ENCODE measurements at regions not wholly inside any gene's neighbourhood (a gene's known extent, or its start where the extent isn't known, plus 50 kb on each side); places are given as distances from the start of the nearest gene placed in this dataset.

DNA sequence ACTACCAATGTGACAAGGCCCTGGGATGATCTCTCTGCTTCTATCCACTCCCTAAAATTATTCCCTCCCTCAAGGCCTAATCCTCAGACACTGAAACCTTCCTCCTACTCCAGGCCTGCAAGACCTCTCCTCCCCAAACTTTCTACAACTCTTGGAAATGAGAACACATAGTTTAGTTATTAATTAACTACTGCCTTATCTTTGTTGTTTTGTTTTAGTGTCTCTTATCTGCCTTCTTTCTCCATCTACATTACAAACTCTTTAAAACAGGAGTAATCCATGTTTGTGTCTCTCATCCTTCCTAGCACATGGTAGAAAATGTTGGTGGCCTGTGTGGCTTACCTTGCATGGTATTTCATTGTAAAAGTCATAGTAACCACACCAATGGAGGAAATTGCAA is 139.9 kb upstream of the G2E3 start:
- H3K4me1 ChIP-seq (ENCODE audit: insufficient read depth, insufficient read length), result no peaks in the 10 kb centered on the region

DNA sequence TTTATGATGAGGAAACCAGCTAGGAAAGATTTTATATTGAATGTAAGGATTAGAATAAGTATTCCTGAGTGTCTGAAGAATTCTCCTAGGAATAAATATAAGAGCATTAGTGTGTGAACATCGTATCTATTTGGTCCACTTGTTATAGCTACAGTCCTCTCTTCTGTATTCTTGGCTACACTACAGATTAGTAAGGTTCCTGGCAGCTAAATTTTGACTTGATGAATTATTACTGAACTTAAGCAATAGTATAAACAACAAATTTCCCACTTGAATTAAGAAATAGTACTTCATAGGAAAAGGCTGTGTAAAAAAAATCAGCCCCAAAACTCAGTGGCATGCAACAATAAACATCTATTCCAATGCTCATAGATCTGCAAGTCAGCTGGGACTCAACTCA is 138.4 kb upstream of the G2E3 start:
- H3K9me3 ChIP-seq (ENCODE audit: insufficient read depth, low read length), result no peaks in the 10 kb centered on the region
- no peak for TF ChIP-seq ZNF274 (IDR thresholded peaks at IDR 0.05; ENCODE audit: low read depth, low read length)
- no peak for TF ChIP-seq SUZ12 (IDR thresholded peaks at IDR 0.05; ENCODE audit: extremely low read depth, insufficient read depth, insufficient read length)
- no peak for TF ChIP-seq YY1 (IDR thresholded peaks at IDR 0.05; ENCODE audit: insufficient read depth, insufficient read length)
- no peak overlapping the region for H3K9ac ChIP-seq (ENCODE audit: insufficient read length, low read depth)
- DNase-seq (ENCODE audit: low read depth, low spot score), result no peak
- no peaks in the 10 kb centered on the region for H3K27me3 ChIP-seq (ENCODE audit: insufficient read depth, insufficient read length)
- H3K4me3 ChIP-seq (ENCODE audit: insufficient read length, low read depth), result no peak overlapping the region
- H3K4me1 ChIP-seq (ENCODE audit: insufficient read depth, insufficient read length), result no peaks in the 10 kb centered on the region
- no peaks in the 10 kb centered on the region for H3K36me3 ChIP-seq (ENCODE audit: insufficient read depth, insufficient read length, low read length)

More for the DNA sequence above, 139.9 kb upstream of the G2E3 start:
- H3K9me3 ChIP-seq (ENCODE audit: insufficient read depth, low read length), result no peaks in the 10 kb centered on the region
- H3K9ac ChIP-seq (ENCODE audit: insufficient read length, low read depth), result no peak overlapping the region
- no peak overlapping the region for H3K4me3 ChIP-seq (ENCODE audit: insufficient read length, low read depth)
- no peak for TF ChIP-seq SUZ12 (IDR thresholded peaks at IDR 0.05; ENCODE audit: extremely low read depth, insufficient read depth, insufficient read length)
- TF ChIP-seq ZNF274 (IDR thresholded peaks at IDR 0.05; ENCODE audit: low read depth, low read length), result no peak
- TF ChIP-seq YY1 (IDR thresholded peaks at IDR 0.05; ENCODE audit: insufficient read depth, insufficient read length), result no peak
- no peaks in the 10 kb centered on the region for H3K36me3 ChIP-seq (ENCODE audit: insufficient read depth, insufficient read length, low read length)
- DNase-seq (ENCODE audit: low read depth, low spot score), result no peak
- no peaks in the 10 kb centered on the region for H3K27me3 ChIP-seq (ENCODE audit: insufficient read depth, insufficient read length)

DNA sequence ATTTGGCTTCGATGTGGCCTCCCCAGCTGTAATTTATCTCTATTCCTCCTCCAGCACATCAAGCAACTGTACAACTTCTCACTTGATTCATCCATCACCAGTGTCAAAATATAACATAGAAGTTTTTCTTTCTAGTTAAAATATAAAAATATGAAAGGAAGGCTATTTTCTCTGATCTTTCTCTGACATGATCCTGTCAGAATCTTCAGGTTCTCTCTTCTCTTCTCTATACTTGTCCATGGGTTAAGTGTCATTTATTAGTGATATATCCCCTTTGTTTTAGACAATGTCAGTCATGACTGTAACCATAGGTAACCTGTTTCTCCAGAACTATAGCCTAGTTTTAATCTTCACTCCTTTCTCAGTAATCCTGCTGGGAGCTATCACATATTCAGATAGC is 132.5 kb upstream of the G2E3 start:
- H3K27me3 ChIP-seq (ENCODE audit: insufficient read depth, insufficient read length), result no peaks in the 10 kb centered on the region
- no peaks in the 10 kb centered on the region for H3K4me1 ChIP-seq (ENCODE audit: insufficient read depth, insufficient read length)
- DNase-seq (ENCODE audit: low read depth, low spot score), result no peak
- TF ChIP-seq YY1 (IDR thresholded peaks at IDR 0.05; ENCODE audit: insufficient read depth, insufficient read length), result no peak
- no peak for TF ChIP-seq ZNF274 (IDR thresholded peaks at IDR 0.05; ENCODE audit: low read depth, low read length)
- H3K9ac ChIP-seq (ENCODE audit: insufficient read length, low read depth), result no peak overlapping the region
- H3K4me3 ChIP-seq (ENCODE audit: insufficient read length, low read depth), result no peak overlapping the region
- H3K9me3 ChIP-seq (ENCODE audit: insufficient read depth, low read length), result no peaks in the 10 kb centered on the region
- H3K36me3 ChIP-seq (ENCODE audit: insufficient read depth, insufficient read length, low read length), result no peaks in the 10 kb centered on the region

DNA sequence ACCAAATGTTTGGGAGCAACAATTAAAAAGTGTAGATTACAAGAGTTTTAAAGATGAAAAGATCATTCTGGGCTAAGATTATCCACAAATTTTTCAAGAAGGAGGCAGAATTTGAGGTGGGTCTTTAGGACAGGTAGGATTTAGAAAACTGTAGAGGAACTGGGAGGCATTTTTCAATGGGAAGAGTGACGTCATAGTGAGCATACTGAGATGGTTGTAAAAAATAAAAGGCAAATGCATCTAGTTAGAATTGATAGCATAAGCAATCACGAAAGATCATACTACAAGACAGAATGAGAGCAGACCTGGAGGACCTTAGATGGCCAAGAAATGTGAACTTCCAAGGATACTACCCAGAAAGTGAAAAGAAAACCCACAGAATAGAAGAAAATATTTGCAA is 131.6 kb upstream of the G2E3 start:
- no peak for DNase-seq (ENCODE audit: low read depth, low spot score)
- Histone ChIP-seq H3K9me3 (ENCODE audit: insufficient read depth, low read length) (no peaks in the 10 kb centered on the region), H3K4me1 (ENCODE audit: insufficient read depth, insufficient read length) (no peaks in the 10 kb centered on the region), H3K4me3 (ENCODE audit: insufficient read length, low read depth) (no peak overlapping the region), H3K27me3 (ENCODE audit: insufficient read depth, insufficient read length) (no peaks in the 10 kb centered on the region), H3K9ac (ENCODE audit: insufficient read length, low read depth) (no peak overlapping the region), H3K36me3 (ENCODE audit: insufficient read depth, insufficient read length, low read length) (no peaks in the 10 kb centered on the region)
- TF ChIP-seq YY1 (IDR thresholded peaks at IDR 0.05; ENCODE audit: insufficient read depth, insufficient read length), result no peak
- no peak for TF ChIP-seq SUZ12 (IDR thresholded peaks at IDR 0.05; ENCODE audit: extremely low read depth, insufficient read depth, insufficient read length)
- TF ChIP-seq ZNF274 (IDR thresholded peaks at IDR 0.05; ENCODE audit: low read depth, low read length), result no peak

DNA sequence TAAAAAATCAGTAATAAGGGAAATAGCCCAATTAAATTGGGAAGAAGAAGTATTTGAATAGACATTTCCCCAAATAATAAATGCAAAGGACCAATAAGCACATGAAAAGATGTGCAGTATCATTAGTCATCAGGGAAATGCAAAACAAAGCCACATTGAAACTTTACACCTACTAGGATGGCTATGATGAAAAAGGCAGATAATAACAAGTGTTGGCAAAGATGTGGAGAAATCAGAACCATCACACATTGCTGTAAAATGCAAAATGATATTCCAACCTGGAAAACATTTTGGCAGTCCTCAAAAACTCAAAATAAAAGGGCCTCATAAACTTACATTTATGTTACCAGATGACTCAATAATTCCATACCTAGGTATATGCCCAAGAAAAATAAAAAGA is 131.1 kb upstream of the G2E3 start:
- Histone ChIP-seq H3K27me3 (ENCODE audit: insufficient read depth, insufficient read length) (no peaks in the 10 kb centered on the region), H3K9ac (ENCODE audit: insufficient read length, low read depth) (no peak overlapping the region), H3K36me3 (ENCODE audit: insufficient read depth, insufficient read length, low read length) (no peaks in the 10 kb centered on the region), H3K4me3 (ENCODE audit: insufficient read length, low read depth) (no peak overlapping the region), H3K4me1 (ENCODE audit: insufficient read depth, insufficient read length) (no peaks in the 10 kb centered on the region), H3K9me3 (ENCODE audit: insufficient read depth, low read length) (no peaks in the 10 kb centered on the region)
- DNase-seq (ENCODE audit: low read depth, low spot score), result no peak
- no peak for TF ChIP-seq ZNF274 (IDR thresholded peaks at IDR 0.05; ENCODE audit: low read depth, low read length)

DNA sequence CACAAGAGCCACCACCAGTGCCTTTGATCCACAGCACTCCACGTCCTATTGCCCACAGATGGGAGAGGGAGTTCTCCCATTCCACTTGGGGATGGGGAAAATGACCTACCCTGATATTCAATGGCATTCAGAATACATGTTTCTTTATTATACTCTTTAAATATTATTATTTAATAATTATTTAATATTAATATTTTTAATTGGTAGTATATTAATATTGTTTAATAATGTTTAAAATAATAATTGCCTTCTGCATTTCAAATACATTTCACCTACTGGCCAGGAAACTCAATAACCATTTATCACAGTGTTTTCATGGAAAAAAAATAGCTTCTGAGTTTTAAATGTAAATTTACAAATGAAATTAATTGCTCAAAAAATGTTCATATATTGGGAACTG is 127.4 kb upstream of the G2E3 start:
- Histone ChIP-seq H3K9ac (ENCODE audit: insufficient read length, low read depth) (no peak overlapping the region), H3K27me3 (ENCODE audit: insufficient read depth, insufficient read length) (no peaks in the 10 kb centered on the region)

DNA sequence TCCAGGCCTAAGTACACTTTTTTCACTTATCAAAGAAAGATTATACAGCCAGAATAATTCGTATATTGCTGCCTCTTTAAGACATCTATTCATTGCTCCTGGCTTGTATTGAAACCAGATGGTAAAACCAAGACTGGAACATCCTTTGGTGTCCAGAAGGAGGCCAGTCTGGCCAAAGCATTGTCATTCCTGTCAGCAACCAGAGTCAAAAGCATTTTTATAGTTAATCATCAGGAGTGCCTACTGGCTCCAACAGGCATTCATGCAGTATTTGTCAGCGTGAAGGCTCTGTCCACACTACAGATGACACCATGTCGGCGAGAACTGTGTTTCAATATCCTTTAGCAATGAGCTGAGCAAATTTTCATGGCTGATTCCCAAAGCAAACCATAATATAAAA is 118.0 kb upstream of the G2E3 start:
- no peak overlapping the region for H3K9ac ChIP-seq (ENCODE audit: insufficient read length, low read depth)
- DNase-seq (ENCODE audit: low read depth, low spot score), result no peak
- H3K4me3 ChIP-seq (ENCODE audit: insufficient read length, low read depth), result no peak overlapping the region
- H3K9me3 ChIP-seq (ENCODE audit: insufficient read depth, low read length), result no peaks in the 10 kb centered on the region
- H3K36me3 ChIP-seq (ENCODE audit: insufficient read depth, insufficient read length, low read length), result no peaks in the 10 kb centered on the region
- no peak for TF ChIP-seq YY1 (IDR thresholded peaks at IDR 0.05; ENCODE audit: insufficient read depth, insufficient read length)
- H3K4me1 ChIP-seq (ENCODE audit: insufficient read depth, insufficient read length), result no peaks in the 10 kb centered on the region
- no peaks in the 10 kb centered on the region for H3K27me3 ChIP-seq (ENCODE audit: insufficient read depth, insufficient read length)

More for the DNA sequence above, 127.4 kb upstream of the G2E3 start:
- TF ChIP-seq YY1 (IDR thresholded peaks at IDR 0.05; ENCODE audit: insufficient read depth, insufficient read length) (no peak), ZNF274 (IDR thresholded peaks at IDR 0.05; ENCODE audit: low read depth, low read length) (no peak), SUZ12 (IDR thresholded peaks at IDR 0.05; ENCODE audit: extremely low read depth, insufficient read depth, insufficient read length) (no peak)
- no peak overlapping the region for H3K4me3 ChIP-seq (ENCODE audit: insufficient read length, low read depth)
- DNase-seq (ENCODE audit: low read depth, low spot score), result no peak
- no peaks in the 10 kb centered on the region for H3K9me3 ChIP-seq (ENCODE audit: insufficient read depth, low read length)
- H3K36me3 ChIP-seq (ENCODE audit: insufficient read depth, insufficient read length, low read length), result no peaks in the 10 kb centered on the region
- no peaks in the 10 kb centered on the region for H3K4me1 ChIP-seq (ENCODE audit: insufficient read depth, insufficient read length)

DNA sequence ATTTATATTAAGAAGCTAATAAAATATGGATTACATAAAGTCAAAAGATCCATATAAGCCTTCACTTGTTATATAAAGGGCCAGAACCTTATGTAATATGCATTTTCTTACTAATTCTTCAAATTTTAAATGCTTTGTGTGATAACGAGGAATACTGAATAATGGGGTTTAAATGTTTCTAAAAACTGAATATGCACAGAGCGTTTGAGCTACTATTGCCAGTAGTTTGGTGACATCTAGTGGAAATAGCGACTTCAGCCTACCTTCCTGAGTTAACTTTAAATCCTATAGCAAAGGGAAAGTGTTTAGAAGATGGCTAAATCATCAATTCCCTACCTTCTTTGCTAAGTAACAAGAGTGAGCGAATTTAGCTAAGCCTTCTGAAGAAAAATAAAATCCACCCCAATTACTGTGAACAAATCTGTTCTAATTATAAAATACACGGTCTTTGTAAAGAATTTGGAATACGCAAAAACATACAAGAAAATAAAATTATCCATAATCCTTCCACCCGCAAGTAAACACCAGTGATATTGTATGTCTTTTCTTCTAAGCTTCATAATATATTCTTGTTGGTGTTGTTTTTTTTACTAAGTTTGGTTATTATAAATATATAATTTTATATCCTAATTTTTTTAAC is 115.5 kb upstream of the G2E3 start:
- H3K9ac ChIP-seq (ENCODE audit: insufficient read length, low read depth), result no peak overlapping the region
- peak; percentile 15 for DNase-seq (ENCODE audit: low read depth, low spot score)
- H3K4me1 ChIP-seq (ENCODE audit: insufficient read depth, insufficient read length), result no peaks in the 10 kb centered on the region

More for the DNA sequence above, 115.5 kb upstream of the G2E3 start:
- Histone ChIP-seq H3K9me3 (ENCODE audit: insufficient read depth, low read length) (no peaks in the 10 kb centered on the region), H3K27me3 (ENCODE audit: insufficient read depth, insufficient read length) (no peaks in the 10 kb centered on the region), H3K36me3 (ENCODE audit: insufficient read depth, insufficient read length, low read length) (no peaks in the 10 kb centered on the region), H3K4me3 (ENCODE audit: insufficient read length, low read depth) (no peak overlapping the region)
- no peak for TF ChIP-seq SUZ12 (IDR thresholded peaks at IDR 0.05; ENCODE audit: extremely low read depth, insufficient read depth, insufficient read length)
- no peak for TF ChIP-seq YY1 (IDR thresholded peaks at IDR 0.05; ENCODE audit: insufficient read depth, insufficient read length)
- no peak for TF ChIP-seq ZNF274 (IDR thresholded peaks at IDR 0.05; ENCODE audit: low read depth, low read length)

All from NT2/D1 (cell line).